Testis (tissue), 2 donors: ENCODE measurements at regions not wholly inside any gene's neighbourhood (a gene's known extent, or its start where the extent isn't known, plus 50 kb on each side); places are given as distances from the start of the nearest gene placed in this dataset.
A peak's percentile ranks its signal among the peaks of the same experiment; 100 is the strongest.

Experiments used
- DNase-seq: peaks from one replicate; pipeline ENCODE4 v3.0.0-alpha.2; 2019
- H3K27ac ChIP-seq, 2 donors: fragments of 200-600 bp; sonication (generic); one replicate each; pipeline ENCODE4 v1.5.1; 2019
- H3K27me3 ChIP-seq: fragments of 200-600 bp; sonication (generic); one replicate; pipeline ENCODE4 v1.5.1; 2019
- H3K36me3 ChIP-seq: fragments of 200-600 bp; sonication (generic); one replicate; pipeline ENCODE4 v1.5.1; 2017; ENCODE audit warnings: low read depth; ENCODE audit errors: missing control alignments
- H3K4me1 ChIP-seq: fragments of 200-600 bp; sonication (generic); one replicate; pipeline ENCODE4 v1.5.1; 2019
- H3K4me3 ChIP-seq, 2 donors: fragments of 200-600 bp; sonication (generic); one replicate each; pipeline ENCODE4 v1.5.1; 2017 to 2019
- H3K9me3 ChIP-seq: fragments of 200-600 bp; sonication (generic); one replicate; pipeline ENCODE4 v1.5.1; 2017
- CTCF ChIP-seq, 3 experiments: fragments of 450-650 bp in 2 of 3; fragments of 200-600 bp in 1 of 3; sonication (generic) in 1 of 3; IDR thresholded peaks; one replicate each; pipeline ENCODE4 v1.5.1; 2016 to 2019; ENCODE audit warnings: antibody characterized with exemption in 3 of 3, mild to moderate bottlenecking in 2 of 3, moderate library complexity in 1 of 3
- POLR2A ChIP-seq: fragments of 450-650 bp; IDR thresholded peaks from one replicate; pipeline ENCODE4 v1.6.1; 2017; ENCODE audit warnings: antibody characterized with exemption, mild to moderate bottlenecking, moderate library complexity
- WGBS, 2 donors: methylation state at CpG; one replicate each; pipeline ENCODE4 v1.1.5; 2018; 5-methylcytosine and 5-hydroxymethylcytosine counted together
- intact Hi-C: fragments of 100-400 bp; cut with DNase I; formaldehyde crosslinking; loops from one replicate; pipeline ENCODE4 v1.15.1; 2023; ENCODE audit warnings: low total_unique reads

DNA sequence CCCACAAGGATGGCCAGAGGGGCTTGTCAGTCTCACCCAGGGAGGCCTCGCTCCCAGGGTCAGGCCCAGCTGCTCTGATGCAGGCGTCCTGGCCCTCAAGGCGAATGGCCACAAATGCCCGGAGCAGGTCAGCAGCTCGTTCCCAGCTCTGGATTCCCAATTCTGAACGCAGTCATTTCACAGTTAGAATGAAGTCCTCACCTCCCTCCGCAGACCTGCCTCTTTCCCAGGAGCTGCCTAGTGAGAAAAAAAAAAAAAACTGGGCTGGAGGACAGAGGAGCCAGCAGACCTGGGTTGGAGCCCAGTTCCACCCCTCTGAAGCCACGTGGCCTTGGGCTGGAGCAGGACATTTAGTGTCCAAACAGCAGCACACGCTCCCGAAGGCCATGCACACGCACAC, 62.2 kb upstream of the DIO3 start:
- intact Hi-C loops: no loop called here
- TF ChIP-seq POLR2A: no peak
- Histone ChIP-seq H3K27me3 (no peaks in the 10 kb centered on the region), H3K9me3 (no peaks in the 10 kb centered on the region), H3K4me3 (no peak overlapping the region), H3K36me3 (no peaks in the 10 kb centered on the region), H3K4me1 (peaks cover 27% of the 10 kb centered on the region), H3K27ac (peak overlapping the region in 1 of 2 donors; percentile 60)
- peak; percentile 76 for DNase-seq
- 61 to 75% methylated on average over 8 to 11 of the region's 11 CpGs for WGBS, 2 donors

- Histone ChIP-seq H3K27me3 (no peaks in the 10 kb centered on the region), H3K36me3 (no peaks in the 10 kb centered on the region), H3K4me1 (peaks cover 27% of the 10 kb centered on the region), H3K4me3 (no peak overlapping the region), H3K9me3 (no peaks in the 10 kb centered on the region), H3K27ac (no peak overlapping the region)
- intact Hi-C loops: no loop called here
- no peak for DNase-seq
- no peak for TF ChIP-seq CTCF (IDR thresholded peaks at IDR 0.05)
- 97% methylated on average over 9 to 10 of the region's 10 CpGs for WGBS, 2 donors
These were observed 61.8 kb upstream of the DIO3 start for GRCh38 chr14:101499513-101499912.

DNA sequence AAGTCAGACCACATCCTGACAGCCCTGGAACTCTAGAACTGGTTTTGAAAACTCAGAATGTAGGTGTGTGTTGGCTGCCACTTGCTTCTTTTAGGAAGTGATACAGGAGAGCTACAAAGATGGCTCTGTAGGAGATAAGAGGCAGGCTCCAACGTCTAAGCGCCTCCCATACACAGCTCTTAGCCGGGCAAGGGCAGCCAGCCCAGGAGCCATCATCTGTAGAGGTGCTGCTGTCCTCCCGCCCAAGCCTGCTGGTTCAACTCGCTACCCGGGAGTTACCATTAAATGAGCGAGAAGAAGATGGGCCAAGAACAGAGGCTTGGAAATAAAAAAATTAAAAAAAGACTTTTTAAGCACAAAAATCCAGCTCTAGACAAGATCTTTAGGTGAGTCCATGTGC, 61.2 kb upstream of the DIO3 start:
- H3K36me3 ChIP-seq: no peaks in the 10 kb centered on the region
- peaks cover 25% of the 10 kb centered on the region for H3K4me1 ChIP-seq
- H3K27ac ChIP-seq: no peak overlapping the region
- DNase-seq: peak; percentile 11
- intact Hi-C loops: no loop called here
- no peaks in the 10 kb centered on the region for H3K27me3 ChIP-seq
- no peaks in the 10 kb centered on the region for H3K9me3 ChIP-seq
- TF ChIP-seq POLR2A: no peak
- no peak for TF ChIP-seq CTCF (IDR thresholded peaks at IDR 0.05)
- WGBS, 2 donors: 84 to 89% methylated on average over 7 of the region's 7 CpGs
- H3K4me3 ChIP-seq: no peak overlapping the region

DNA sequence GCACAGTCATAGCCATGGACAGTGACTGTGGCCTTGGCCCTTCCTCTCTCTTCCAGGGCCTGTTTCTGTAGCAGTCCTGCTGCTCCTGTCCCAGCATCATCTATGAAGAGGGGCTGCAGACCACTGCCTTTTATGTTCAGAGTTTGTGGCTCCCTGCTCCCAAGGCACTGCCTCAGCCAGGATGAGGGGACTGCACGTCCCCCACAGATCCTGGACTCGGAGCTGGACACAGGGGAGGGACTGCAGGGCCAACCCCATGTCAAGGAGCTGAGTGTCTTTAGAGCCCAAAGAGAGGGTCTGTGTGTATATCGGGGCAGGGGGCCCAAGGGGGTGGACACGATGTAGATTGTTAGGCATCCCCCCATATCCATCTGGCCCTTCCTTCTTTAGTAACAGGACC, 60.6 kb upstream of the DIO3 start:
- no peaks in the 10 kb centered on the region for H3K9me3 ChIP-seq
- no peaks in the 10 kb centered on the region for H3K36me3 ChIP-seq
- TF ChIP-seq POLR2A (no peak), CTCF (IDR thresholded peaks at IDR 0.05) (no peak)
- no peak overlapping the region for H3K27ac ChIP-seq
- H3K4me3 ChIP-seq: no peak overlapping the region
- DNase-seq: peak; percentile 4
- WGBS, 2 donors: 93 to 96% methylated on average over 3 to 4 of the region's 4 CpGs
- intact Hi-C loops: no loop called here
- H3K4me1 ChIP-seq: peaks cover 20% of the 10 kb centered on the region
- no peaks in the 10 kb centered on the region for H3K27me3 ChIP-seq

GRCh38 chr14:101501341-101501740, 60.0 kb upstream of the DIO3 start:
- no peaks in the 10 kb centered on the region for H3K27me3 ChIP-seq

More at GRCh38 chr14:101501341-101501740, 60.0 kb upstream of the DIO3 start:
- H3K4me3 ChIP-seq: no peak overlapping the region
- peak; percentile 11 for DNase-seq
- H3K4me1 ChIP-seq: peaks cover 16% of the 10 kb centered on the region
- 72 to 73% methylated on average over 17 to 18 of the region's 18 CpGs for WGBS, 2 donors
- no peak overlapping the region for H3K27ac ChIP-seq
- no peak for TF ChIP-seq POLR2A
- no peak for TF ChIP-seq CTCF (IDR thresholded peaks at IDR 0.05)
- no peaks in the 10 kb centered on the region for H3K9me3 ChIP-seq
- no peaks in the 10 kb centered on the region for H3K36me3 ChIP-seq
- intact Hi-C loops: no loop called here
